HepG2 (cell line): ENCODE measurements at regions not wholly inside any gene's neighbourhood (a gene's known extent, or its start where the extent isn't known, plus 50 kb on each side); places are given as distances from the start of the nearest gene placed in this dataset.

Experiments
- CREB1 ChIP-seq, 2 experiments: fragments of 450-650 bp in 1 of 2; IDR thresholded peaks; 2 replicates each; pipeline ENCODE4 v1.6.1; 2016 to 2017; ENCODE audit warnings: control low read depth in 1 of 2, mild to moderate bottlenecking in 1 of 2, missing compliant biosample characterization in 1 of 2, missing genetic modification characterization in 1 of 2
- E2F2 ChIP-seq: sonication (generic); formaldehyde crosslinking; IDR thresholded peaks from 2 replicates; pipeline ENCODE4 v1.4.0; 2020; ENCODE audit warnings: missing genetic modification reagents, borderline replicate concordance
- FOXO1 ChIP-seq: sonication (generic); formaldehyde crosslinking; IDR thresholded peaks from 2 replicates; pipeline ENCODE4 v1.4.0; 2020; ENCODE audit warnings: missing genetic modification reagents
- PHF5A ChIP-seq: IDR thresholded peaks from one replicate; pipeline ENCODE4 v1.6.1; 2018; ENCODE audit warnings: low read depth, missing genetic modification reagents; ENCODE audit not compliant: unreplicated experiment
- REL ChIP-seq: sonication (generic); formaldehyde crosslinking; conservative IDR thresholded peaks from 2 replicates; pipeline ENCODE4 v1.8.0; 2022; ENCODE audit warnings: mild to moderate bottlenecking, missing genetic modification reagents, moderate library complexity
- SIN3B ChIP-seq: fragments of 150-350 bp; IDR thresholded peaks from 2 replicates; pipeline ENCODE4 v1.6.1; 2014; ENCODE audit warnings: low read length
- ZBTB40 ChIP-seq, 2 experiments: fragments of 450-650 bp in 1 of 2; sonication (generic) in 1 of 2; formaldehyde crosslinking in 1 of 2; IDR thresholded peaks; 2 replicates each; pipeline versions ENCODE4 v1.6.1 to v1.8.0; 2016 to 2022; ENCODE audit warnings: antibody characterized with exemption in 1 of 2, mild to moderate bottlenecking in 1 of 2, missing genetic modification reagents in 1 of 2
- ZGPAT ChIP-seq: IDR thresholded peaks from 2 replicates; pipeline ENCODE4 v1.6.1; 2016; ENCODE audit warnings: mild to moderate bottlenecking
- ZNF101 ChIP-seq: sonication (generic); formaldehyde crosslinking; IDR thresholded peaks from 2 replicates; pipeline ENCODE4 v1.4.0; 2020; ENCODE audit warnings: mild to moderate bottlenecking, low read depth, missing genetic modification reagents, borderline replicate concordance
- ZNF557 ChIP-seq: sonication (generic); formaldehyde crosslinking; IDR thresholded peaks from 2 replicates; pipeline ENCODE4 v1.4.0; 2020; ENCODE audit warnings: missing genetic modification reagents
- ZNF563 ChIP-seq: sonication (generic); formaldehyde crosslinking; IDR thresholded peaks from 2 replicates; pipeline ENCODE4 v1.8.0; 2022; ENCODE audit warnings: mild to moderate bottlenecking, moderate library complexity, missing genetic modification reagents
- ZNF709 ChIP-seq: sonication (generic); formaldehyde crosslinking; IDR thresholded peaks from 2 replicates; pipeline ENCODE4 v1.5.0; 2020; ENCODE audit warnings: mild to moderate bottlenecking, missing genetic modification reagents
- ZNF784 ChIP-seq: sonication (generic); formaldehyde crosslinking; IDR thresholded peaks from 2 replicates; pipeline ENCODE4 v1.5.1; 2020; ENCODE audit warnings: missing genetic modification reagents, mild to moderate bottlenecking, borderline replicate concordance

GRCh38 chr3:72143322-72143721 lies 358.4 kb upstream of the PROK2 start (continued):
- TF ChIP-seq ZBTB40 (IDR thresholded peaks at IDR 0.05) (no peak), ZBTB40 (CRISPR knock-in tag; IDR thresholded peaks at IDR 0.05) (no peak), FOXO1 (CRISPR knock-in tag) (peak; percentile 34; the same call in 1 of the 2 replicates), PHF5A (CRISPR knock-in tag) (peak; percentile 57), ZNF557 (CRISPR knock-in tag) (no peak), ZNF101 (CRISPR knock-in tag) (no peak), E2F2 (CRISPR knock-in tag) (no peak), ZNF784 (no peak), ZNF563 (CRISPR knock-in tag) (no peak), ZGPAT (CRISPR knock-in tag) (peak; percentile 32; the same call in 1 of the 2 replicates), CREB1 (IDR thresholded peaks at IDR 0.05) (no peak), CREB1 (CRISPR knock-in tag; IDR thresholded peaks at IDR 0.05) (0 out of 2 replicates have a peak, but pooled peaks have one; percentile 27), REL (CRISPR knock-in tag) (no peak), SIN3B (no peak), ZNF709 (0 out of 2 replicates have a peak, but pooled peaks have one; percentile 30)
